COLO668 (cell line): ENCODE measurements at regions not wholly inside any gene's neighbourhood (a gene's known extent, or its start where the extent isn't known, plus 50 kb on each side); places are given as distances from the start of the nearest gene placed in this dataset.
"Not testable (repeated sequence)": the region's sequence is repeated elsewhere in the genome, so short reads cannot be mapped to it uniquely, and the experiment has no call there.

Experiments used
- DNase-seq: peaks from one replicate; lab custom pipeline; 2025; ENCODE audit not compliant: unreplicated experiment; lab: John Stamatoyannopoulos, UW

DNA sequence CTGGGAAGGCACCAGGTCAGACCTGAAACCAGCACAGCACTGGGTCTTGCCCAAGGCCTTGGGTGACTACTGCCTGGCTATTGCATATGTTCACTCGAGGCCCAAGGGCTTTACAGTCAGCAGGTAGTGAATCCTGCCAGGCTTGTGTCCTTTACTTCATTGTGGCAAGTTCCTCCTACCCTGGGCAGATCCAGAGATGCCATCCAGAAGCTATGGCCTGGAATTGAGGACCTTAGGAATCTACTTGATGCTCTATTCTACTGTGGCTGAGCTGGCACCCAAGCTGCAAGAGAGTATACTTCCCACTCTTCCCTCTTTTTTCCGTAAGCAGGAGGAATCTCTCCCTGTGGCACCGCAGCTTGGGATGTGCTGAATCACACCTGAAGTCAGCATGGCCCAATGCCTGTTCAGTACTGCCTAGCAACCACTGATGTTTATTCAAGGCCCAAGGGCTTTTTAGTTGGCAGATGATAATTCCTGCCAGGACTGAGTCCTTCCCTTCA, 246.7 kb upstream of the CTBP2 start:
- DNase-seq, result peak; percentile 30

DNA sequence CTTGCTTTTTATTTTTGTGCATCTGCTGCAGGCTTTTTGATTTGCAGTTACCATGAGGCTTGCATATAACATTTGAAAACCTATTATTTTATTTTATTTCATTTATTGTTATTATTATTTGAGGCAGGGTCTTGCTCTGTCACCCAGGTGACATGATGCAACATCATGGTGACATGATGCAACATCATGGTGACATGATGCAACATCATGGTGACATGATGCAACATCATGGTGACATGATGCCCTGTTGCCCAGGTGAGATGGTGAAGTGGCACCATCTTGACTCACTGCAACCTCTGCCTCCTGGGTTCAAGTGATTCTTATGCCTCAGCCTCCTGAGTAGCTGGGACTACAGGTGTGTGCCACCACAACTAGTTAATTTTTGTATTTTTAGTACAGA, 244.5 kb upstream of the CTBP2 start:
- DNase-seq, result not testable (repeated sequence)

GRCh38 chr10:125401462-125401861, 241.1 kb upstream of the CTBP2 start:
- no peak for DNase-seq

GRCh38 chr10:125399289-125399688, 238.9 kb upstream of the CTBP2 start:
- no peak for DNase-seq

- no peak for DNase-seq
Observed at GRCh38 chr10:125398270-125398669, 237.9 kb upstream of the CTBP2 start.

DNA sequence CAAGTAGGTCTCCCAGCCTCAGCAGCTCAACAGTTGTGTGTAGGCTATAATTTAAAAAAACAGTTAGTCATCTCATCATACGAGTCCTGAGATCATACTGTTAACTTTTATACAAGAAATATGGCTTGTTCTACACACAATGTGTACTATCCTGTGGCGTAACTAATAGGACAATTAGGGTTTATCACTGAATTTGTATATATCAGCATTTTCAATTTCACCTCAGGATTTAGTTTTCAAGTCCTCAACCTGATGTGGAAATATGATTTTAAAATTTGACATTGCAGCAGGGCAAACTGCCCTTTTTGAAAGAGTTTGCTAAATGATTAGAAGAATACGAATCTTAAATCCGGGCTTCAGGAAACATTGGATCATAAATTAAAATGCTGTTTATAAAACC, 237.2 kb upstream of the CTBP2 start:
- no peak for DNase-seq

- no peak for DNase-seq
Observed at GRCh38 chr10:125396676-125397075, 236.3 kb upstream of the CTBP2 start.

DNA sequence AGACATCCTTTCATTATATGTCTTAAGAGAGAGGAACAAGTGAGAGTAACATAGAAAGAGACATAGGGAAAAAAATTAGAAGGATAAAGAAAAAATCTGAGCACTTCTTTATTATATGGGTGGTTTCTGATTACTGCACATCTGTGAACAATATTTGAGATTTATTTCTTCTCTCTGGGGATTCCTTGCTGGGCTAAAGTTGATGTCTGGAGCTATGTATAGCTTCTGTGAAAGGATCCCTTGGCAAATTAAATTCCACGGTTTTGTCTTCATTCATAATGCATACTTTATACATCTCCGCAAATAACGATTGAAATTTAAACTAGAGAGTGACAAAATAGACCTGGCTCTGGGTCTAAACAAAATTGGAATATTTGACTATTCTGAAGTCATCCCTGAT, 232.2 kb upstream of the CTBP2 start:
- DNase-seq, result no peak

DNA sequence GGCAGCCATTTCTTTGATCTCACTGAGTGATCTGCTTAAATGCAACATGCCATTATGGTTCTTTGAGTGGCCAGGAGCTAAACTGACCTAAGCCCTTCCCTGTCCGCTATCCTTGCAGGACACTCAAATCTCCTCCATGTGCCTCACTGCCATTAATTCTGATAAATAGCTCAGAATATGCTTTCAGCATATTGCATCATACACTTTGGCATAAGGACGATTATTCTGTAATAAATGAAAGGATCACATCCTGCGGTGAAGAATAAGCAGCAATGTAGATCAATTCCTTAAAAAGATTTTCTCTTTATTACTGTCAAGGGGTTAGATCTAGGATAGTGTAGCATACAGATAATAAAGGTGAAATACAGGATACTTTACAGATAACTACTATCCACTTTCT, 231.8 kb upstream of the CTBP2 start:
- no peak for DNase-seq

DNA sequence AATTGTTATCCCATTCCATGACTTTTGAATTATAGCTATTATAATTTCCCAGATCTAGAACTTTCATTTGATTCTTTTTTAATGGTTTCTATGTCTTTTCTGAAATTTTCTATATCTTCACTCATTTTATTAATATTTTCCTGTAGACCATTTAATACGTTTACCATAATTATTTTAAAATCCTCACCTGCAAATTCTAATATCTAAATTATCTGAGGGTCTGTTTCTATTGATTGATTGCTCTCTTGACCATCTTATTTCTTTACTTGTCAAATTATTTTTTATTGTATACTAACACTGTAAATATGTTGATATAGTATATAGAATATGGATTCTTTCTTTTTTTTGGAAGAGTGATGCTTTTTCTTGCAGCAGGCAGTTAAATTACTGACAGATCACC, 229.3 kb upstream of the CTBP2 start:
- DNase-seq, result no peak

GRCh38 chr10:125379592-125379991, 219.2 kb upstream of the CTBP2 start:
- no peak for DNase-seq

- no peak for DNase-seq
Observed at GRCh38 chr10:125377368-125377767, 217.0 kb upstream of the CTBP2 start.

DNA sequence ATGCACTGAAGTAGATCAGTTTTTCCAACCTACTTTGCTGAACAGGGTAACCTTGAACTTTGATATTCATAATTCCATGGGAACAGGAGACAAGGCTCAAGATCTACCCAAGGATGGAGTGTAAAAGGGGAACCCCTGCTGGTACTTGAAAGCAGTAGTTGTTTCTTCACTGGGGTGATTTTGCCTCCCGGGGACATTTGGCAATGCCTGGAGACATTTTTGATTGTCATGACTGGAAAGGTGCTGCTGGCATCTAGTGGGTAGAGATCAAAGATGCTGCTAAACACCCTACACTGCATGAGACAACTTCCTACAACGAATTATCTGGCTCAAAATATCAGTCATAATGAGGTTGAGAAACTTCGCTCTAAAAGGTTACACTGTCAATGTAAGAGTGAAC, 214.8 kb upstream of the CTBP2 start:
- no peak for DNase-seq

DNA sequence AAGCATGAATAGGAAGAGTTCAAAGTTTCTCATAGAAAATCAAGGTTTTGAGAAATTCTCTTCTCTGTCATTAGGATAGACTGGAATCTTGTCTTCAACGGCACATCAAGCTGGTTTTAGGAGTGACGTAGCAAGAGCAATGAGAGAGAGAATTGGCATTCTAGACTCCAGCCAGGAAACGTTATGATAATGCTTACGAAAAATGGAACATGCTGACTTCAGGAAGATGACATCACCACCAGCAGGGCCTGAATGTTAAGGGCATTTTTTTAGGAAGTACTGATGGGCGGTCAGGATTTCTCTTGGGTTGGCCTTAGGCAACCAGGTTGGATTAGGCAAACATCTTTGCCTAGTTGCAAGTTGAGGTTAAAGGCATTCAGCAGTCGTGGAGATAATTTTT, 213.2 kb upstream of the CTBP2 start:
- DNase-seq, result no peak

DNA sequence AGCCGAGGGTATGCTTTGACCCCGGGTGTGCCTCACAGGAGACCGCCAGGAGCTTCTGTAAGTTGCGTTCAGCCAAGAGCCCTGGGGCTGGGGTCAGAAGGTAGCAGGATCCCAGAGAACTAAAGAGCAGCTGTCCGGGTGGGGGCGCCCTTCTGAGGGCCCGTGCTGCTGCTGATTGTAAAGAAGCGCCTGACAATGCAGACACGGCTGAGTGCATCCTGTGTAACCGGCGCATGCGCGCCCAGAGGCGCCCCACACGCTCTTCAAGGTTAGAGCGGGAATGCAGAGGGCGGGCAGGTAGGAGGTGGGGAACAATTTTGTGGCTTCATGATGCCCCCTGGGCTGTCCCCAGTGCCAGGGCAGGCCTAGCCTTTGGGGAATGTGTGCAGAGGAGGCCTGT, 210.2 kb upstream of the CTBP2 start:
- DNase-seq, result no peak

DNA sequence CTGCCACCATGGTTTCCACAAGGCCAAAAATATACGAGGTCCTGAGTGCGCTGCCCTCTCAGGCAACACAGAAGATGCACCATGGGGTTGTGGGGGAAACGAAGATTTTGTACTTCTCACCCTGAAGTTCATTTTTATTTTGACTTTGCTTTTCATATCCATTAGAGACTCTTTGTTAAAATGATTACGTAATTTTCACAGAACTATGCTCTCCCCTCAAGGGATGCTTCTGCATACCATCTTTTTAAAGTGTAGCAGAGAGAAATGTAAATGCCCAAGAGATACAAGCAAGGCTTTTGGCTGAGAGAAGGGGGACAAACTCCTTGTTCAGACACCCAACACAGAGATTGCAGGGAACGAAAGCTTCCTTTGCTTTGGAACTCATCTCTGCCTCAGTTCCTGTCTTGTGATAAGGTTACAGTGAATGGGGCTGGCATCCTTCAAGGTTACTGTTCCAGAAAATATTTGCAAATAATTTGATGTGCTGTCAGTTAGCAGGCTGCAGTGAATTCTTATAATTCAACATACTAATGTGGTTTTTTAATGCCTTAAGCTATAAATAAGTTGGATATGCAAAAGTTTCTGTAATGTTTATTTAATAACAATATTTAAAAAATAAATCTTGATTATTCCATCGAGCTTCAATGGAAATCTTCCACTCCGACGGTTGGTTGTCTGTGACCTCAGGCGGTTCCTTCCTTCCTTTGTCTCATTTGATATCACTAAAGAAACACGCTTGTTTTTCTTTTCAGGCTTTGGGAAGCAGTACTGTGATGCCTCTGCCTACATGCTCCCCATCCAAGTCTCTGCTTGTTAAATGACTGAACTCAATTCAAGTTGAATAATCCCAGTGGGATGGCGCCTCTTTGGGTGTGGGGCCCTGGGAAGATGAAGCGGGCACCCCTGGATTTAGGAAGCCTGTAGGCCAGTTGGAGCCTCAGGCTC, 209.3 kb upstream of the CTBP2 start:
- DNase-seq, result no peak

DNA sequence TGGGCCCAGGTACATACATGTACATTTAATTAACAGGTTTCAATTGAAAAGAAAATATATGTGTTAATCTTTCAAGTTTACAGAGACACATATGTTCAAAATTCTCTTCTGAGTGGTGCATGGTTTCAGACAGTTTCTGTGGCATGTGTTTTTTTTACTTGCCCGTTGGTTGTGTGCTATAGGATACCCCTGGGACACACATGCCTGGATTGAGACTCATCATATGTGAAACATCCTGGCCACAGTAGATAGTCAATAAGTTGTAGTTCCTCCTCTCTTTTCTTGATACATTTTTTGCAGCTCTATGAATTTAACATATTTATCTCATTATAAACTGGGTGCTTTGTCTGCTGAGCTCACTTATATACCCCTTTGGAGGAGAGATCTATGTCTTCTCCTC, 207.8 kb upstream of the CTBP2 start:
- DNase-seq, result no peak

DNA sequence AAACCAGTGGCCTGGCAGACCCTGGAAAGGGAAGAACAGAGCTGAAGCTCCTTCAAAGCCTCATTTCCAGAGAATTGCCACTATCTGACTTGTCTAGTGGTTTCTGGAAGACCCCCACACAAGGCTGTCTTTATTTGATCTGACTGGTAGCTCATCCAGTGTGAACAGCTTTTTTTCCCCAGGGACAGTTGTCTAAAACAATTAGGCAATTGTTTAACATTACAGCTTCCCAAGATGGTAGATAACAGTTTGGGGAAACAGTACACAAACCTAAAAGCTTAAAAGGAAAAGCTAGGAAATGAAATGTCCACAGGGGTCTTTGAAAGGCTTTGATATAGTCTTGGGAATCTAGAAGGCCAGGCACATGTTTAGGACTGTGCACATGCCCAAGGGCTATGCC, 203.4 kb upstream of the CTBP2 start:
- DNase-seq, result no peak

DNA sequence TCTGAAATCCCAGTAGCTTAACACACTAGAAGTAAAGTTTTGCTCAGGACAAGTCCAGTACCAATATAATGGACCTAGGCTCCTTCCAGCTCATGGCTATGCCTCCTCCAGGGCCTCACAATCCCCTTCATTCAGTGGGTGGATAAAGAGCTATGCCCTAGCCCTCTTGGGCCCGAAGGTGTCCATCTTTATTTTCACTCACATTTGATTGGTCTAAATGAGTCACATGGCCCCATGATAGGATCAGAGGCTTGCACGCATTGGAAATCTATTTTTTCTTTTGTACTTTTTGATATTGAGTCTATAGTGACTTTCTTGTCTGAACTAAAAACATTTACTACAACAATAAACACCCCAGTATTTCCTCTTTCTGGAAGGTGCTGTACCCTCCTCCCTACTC, 202.6 kb upstream of the CTBP2 start:
- no peak for DNase-seq

DNA sequence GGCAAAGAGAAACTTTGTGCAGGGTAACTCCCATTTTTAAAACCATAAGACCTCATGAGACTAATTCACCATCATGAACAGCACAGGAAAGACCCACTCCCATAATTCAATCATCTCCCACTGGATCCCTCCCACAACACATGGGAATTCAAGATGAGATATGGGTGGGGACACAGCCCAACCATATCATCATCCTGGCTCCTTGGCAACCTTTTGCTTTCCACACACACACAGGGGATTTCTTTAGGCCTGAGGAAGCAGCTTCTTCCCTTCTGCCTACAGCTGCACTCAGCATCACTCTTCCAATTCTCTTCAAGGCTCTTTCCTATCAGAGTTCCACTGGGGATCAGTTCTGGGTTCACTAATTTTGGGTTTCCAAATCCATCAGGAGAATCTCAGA, 199.0 kb upstream of the CTBP2 start:
- no peak for DNase-seq

DNA sequence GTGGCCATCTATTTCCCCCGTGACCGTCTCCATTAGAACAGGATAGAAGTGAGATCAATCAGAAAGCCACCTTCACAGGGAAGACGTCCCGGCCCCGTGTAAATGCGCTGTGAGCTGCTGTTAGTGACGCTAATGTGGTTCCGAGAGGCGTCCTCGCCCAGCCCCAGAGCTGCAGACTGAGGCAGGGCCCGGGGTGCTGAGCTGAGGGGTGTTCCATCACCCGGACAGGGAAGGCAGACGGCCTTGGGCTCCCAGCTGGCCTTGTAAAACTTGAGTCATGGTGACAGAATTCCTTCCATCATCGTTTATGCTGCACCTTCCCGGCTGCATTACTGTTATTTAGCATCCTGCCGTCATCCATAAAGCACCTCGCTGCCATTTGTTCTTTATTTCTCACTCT, 195.3 kb upstream of the CTBP2 start:
- DNase-seq, result no peak

DNA sequence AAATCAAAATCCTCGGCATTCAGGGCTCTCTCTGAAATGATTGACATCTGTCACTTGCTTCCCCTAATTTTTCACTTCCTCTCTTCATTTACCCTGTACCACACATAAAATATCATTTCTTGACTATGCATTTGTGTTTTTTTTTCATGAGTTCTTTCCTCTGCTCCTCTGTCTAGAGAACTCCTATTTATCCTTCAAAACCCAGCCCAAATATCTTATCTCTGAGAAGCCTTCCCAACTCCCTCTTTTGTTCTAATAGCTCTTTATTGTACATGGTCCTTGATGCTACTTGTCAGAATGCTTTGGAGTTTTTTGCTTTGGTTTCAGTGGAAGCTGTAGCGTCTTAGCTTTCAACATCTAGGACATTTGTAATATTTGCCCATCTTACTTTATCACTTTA, 190.2 kb upstream of the CTBP2 start:
- DNase-seq, result no peak

DNA sequence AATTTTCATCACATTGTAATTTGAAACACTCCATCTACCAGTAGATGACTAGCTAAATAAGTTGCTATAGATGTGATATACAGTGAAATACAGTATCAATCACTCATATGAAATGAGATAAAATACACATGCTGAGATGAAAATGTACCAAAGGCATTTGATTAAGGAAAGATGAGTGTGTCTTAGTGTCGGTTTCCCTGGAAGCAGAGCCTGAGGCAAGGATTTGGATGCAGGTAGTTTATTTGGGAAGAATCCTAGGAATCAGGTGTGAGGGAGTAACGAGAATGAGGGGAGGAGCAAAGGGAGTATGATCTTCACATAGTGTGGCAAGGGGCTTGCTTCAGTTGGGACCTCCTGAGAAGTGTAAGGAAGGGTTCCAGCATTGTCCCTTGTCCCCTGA, 188.2 kb upstream of the CTBP2 start:
- DNase-seq, result no peak
